Neural progenitor cell (in vitro differentiated cells): ENCODE measurements at regions not wholly inside any gene's neighbourhood (a gene's known extent, or its start where the extent isn't known, plus 50 kb on each side); places are given as distances from the start of the nearest gene placed in this dataset.

Source experiments
- DNase-seq: peaks from one replicate; pipeline ENCODE4 v3.0.0-alpha.2; 2016; ENCODE audit warnings: low spot score
- H2AFZ ChIP-seq: fragments of 200-600 bp; sonication (generic); replicated peaks from 2 replicates; pipeline ENCODE4 v1.6.1; 2016; ENCODE audit warnings: antibody characterized with exemption
- H3F3A ChIP-seq: fragments of 200-600 bp; sonication (generic); 2 replicates; pipeline ENCODE4 v1.6.1; 2016; ENCODE audit warnings: antibody characterized with exemption, low read depth
- H3K27ac ChIP-seq: fragments of 200-600 bp; sonication (generic); 2 replicates; pipeline ENCODE4 v1.5.1; 2016; ENCODE audit warnings: mild to moderate bottlenecking
- H3K27me3 ChIP-seq: fragments of 200-600 bp; sonication (generic); 2 replicates; pipeline ENCODE4 v1.6.1; 2016; ENCODE audit warnings: mild to moderate bottlenecking, moderate library complexity
- H3K36me3 ChIP-seq: fragments of 200-600 bp; sonication (generic); 2 replicates; pipeline ENCODE4 v1.5.1; 2016
- H3K4me1 ChIP-seq: fragments of 200-600 bp; sonication (generic); 2 replicates; pipeline ENCODE4 v1.6.1; 2016; ENCODE audit warnings: mixed run types
- H3K4me2 ChIP-seq: fragments of 200-600 bp; sonication (generic); 2 replicates; pipeline ENCODE4 v1.6.1; 2016
- H3K4me3 ChIP-seq: fragments of 200-600 bp; sonication (generic); 2 replicates; pipeline ENCODE4 v1.5.1; 2016
- H3K79me2 ChIP-seq: fragments of 200-600 bp; sonication (generic); 2 replicates; pipeline ENCODE4 v1.6.1; 2016; ENCODE audit warnings: low read depth
- H3K9ac ChIP-seq: fragments of 200-600 bp; sonication (generic); 2 replicates; pipeline ENCODE4 v1.6.1; 2016
- H3K9me3 ChIP-seq: fragments of 200-600 bp; sonication (generic); 2 replicates; pipeline ENCODE4 v1.5.1; 2016; ENCODE audit warnings: low read depth
- H4K20me1 ChIP-seq: fragments of 200-600 bp; sonication (generic); 2 replicates; pipeline ENCODE4 v1.6.1; 2016; ENCODE audit warnings: low read depth
- H3K27ac Mint-ChIP-seq: 3 replicates; pipeline ENCODE4 v1.8.0; 2021; ENCODE audit warnings: mixed read lengths
- H3K27me3 Mint-ChIP-seq: 2 replicates; pipeline ENCODE4 v1.8.0; 2022; ENCODE audit warnings: low read depth, mild to moderate bottlenecking, inconsistent platforms, moderate library complexity, mixed read lengths; ENCODE audit not compliant: insufficient read depth
- H3K36me3 Mint-ChIP-seq: 3 replicates; pipeline ENCODE4 v1.8.0; 2021; ENCODE audit warnings: mixed read lengths
- H3K4me1 Mint-ChIP-seq: 3 replicates; pipeline ENCODE4 v1.8.0; 2021; ENCODE audit warnings: mixed read lengths
- H3K4me3 Mint-ChIP-seq: 3 replicates; pipeline ENCODE4 v1.8.0; 2021; ENCODE audit warnings: mild to moderate bottlenecking, moderate library complexity, mixed read lengths
- H3K9me3 Mint-ChIP-seq: 3 replicates; pipeline ENCODE4 v1.8.0; 2020; ENCODE audit warnings: mixed read lengths
- EZH2 ChIP-seq: fragments of 200-600 bp; sonication (generic); IDR thresholded peaks from 2 replicates; pipeline ENCODE4 v1.6.1; 2017; ENCODE audit warnings: antibody characterized with exemption, mild to moderate bottlenecking, moderate library complexity
- EZH2phosphoT487 ChIP-seq: fragments of 200-600 bp; sonication (generic); IDR thresholded peaks from 2 replicates; pipeline ENCODE4 v1.6.1; 2017; ENCODE audit warnings: antibody characterized with exemption
- TF ChIP-seq, protein P1 (sequence below): fragments of 200-600 bp; sonication (generic); IDR thresholded peaks from 2 replicates; pipeline ENCODE4 v1.5.1; 2017; ENCODE audit warnings: antibody characterized with exemption, mild to moderate bottlenecking

DNA sequence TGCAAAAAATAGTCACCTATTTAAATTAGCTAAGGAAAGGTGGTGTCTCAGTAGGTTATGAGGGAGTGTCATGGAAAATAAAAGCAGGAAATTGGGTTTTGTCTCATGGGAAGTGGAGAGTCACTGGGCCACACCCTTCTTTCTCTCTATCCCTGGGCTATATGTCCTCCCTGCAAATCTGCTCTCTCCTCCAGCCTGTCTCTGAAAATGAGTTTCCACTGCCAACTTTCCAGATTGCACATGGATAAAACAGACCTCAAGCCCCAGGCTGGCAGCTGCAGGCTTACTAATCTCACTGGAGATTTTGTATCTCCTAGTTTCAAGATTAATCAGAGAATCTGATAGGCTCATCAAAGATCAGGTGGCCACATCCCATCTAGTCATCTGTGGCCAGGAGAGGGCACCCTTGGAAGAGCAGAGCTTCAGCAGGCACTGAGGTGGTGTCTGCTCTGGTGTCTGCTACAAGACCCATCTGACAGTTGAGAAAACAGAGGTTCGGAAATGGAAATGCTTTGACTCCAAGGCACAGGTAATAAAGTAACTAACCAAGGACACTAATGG is 178.9 kb downstream of the MSX2 start:
- H3K9me3 Mint-ChIP-seq, result peaks cover 11% of the 10 kb centered on the region
- H3K27ac Mint-ChIP-seq, result no peak overlapping the region
- Histone ChIP-seq H3K4me3 (no peak overlapping the region), H3K9me3 (no peaks in the 10 kb centered on the region), H3K4me1 (no peaks in the 10 kb centered on the region), H2AFZ (no peak overlapping the region), H3K27ac (no peak overlapping the region), H3K9ac (no peak overlapping the region), H3F3A (no peaks in the 10 kb centered on the region), H3K36me3 (no peaks in the 10 kb centered on the region), H3K27me3 (no peaks in the 10 kb centered on the region), H3K79me2 (no peaks in the 10 kb centered on the region), H4K20me1 (no peaks in the 10 kb centered on the region), H3K4me2 (no peak overlapping the region)
- no peaks in the 10 kb centered on the region for H3K36me3 Mint-ChIP-seq
- no peaks in the 10 kb centered on the region for H3K4me1 Mint-ChIP-seq
- no peak for DNase-seq
- TF ChIP-seq EZH2phosphoT487, result no peak
- TF ChIP-seq, protein P1, sequence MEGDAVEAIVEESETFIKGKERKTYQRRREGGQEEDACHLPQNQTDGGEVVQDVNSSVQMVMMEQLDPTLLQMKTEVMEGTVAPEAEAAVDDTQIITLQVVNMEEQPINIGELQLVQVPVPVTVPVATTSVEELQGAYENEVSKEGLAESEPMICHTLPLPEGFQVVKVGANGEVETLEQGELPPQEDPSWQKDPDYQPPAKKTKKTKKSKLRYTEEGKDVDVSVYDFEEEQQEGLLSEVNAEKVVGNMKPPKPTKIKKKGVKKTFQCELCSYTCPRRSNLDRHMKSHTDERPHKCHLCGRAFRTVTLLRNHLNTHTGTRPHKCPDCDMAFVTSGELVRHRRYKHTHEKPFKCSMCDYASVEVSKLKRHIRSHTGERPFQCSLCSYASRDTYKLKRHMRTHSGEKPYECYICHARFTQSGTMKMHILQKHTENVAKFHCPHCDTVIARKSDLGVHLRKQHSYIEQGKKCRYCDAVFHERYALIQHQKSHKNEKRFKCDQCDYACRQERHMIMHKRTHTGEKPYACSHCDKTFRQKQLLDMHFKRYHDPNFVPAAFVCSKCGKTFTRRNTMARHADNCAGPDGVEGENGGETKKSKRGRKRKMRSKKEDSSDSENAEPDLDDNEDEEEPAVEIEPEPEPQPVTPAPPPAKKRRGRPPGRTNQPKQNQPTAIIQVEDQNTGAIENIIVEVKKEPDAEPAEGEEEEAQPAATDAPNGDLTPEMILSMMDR, result no peak
- TF ChIP-seq EZH2, result no peak
- peaks cover 7% of the 10 kb centered on the region for H3K27me3 Mint-ChIP-seq
- no peak overlapping the region for H3K4me3 Mint-ChIP-seq

DNA sequence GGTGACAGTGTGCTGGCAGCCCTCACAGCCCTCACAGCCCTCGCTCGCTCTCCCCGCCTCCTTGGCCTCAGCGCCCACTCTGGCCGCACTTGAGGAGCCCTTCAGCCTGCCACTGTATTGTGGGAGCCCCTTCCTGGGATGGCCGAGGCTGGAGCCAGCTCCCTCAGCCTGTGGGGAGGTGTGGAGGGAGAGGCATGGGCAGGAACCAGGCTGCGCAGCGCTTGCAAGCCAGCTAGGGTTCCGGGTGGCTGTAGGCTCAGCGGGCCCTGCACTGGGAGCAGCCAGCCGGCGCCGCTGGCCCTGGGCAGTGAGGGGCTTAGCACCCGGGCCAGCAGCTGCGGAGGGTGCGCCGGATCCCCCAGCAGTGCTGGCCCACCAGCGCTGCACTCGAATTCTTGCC is 177.0 kb downstream of the MSX2 start:
- TF ChIP-seq, protein P1, result no peak
- no peak for TF ChIP-seq EZH2
- no peak for TF ChIP-seq EZH2phosphoT487
- H3K4me1 Mint-ChIP-seq, result no peaks in the 10 kb centered on the region
- Histone ChIP-seq H3K4me1 (no peaks in the 10 kb centered on the region), H3K36me3 (no peaks in the 10 kb centered on the region), H3K9me3 (no peaks in the 10 kb centered on the region), H3K79me2 (no peaks in the 10 kb centered on the region), H3K4me3 (no peak overlapping the region), H3K27ac (no peak overlapping the region), H3K4me2 (no peak overlapping the region), H4K20me1 (no peaks in the 10 kb centered on the region), H3F3A (no peaks in the 10 kb centered on the region), H3K27me3 (no peaks in the 10 kb centered on the region), H2AFZ (no peak overlapping the region), H3K9ac (no peak overlapping the region)
- no peak overlapping the region for H3K4me3 Mint-ChIP-seq
- H3K27ac Mint-ChIP-seq, result no peak overlapping the region
- H3K36me3 Mint-ChIP-seq, result no peaks in the 10 kb centered on the region
- peaks cover 7% of the 10 kb centered on the region for H3K27me3 Mint-ChIP-seq
- no peak for DNase-seq
- H3K9me3 Mint-ChIP-seq, result peaks cover 9% of the 10 kb centered on the region

DNA sequence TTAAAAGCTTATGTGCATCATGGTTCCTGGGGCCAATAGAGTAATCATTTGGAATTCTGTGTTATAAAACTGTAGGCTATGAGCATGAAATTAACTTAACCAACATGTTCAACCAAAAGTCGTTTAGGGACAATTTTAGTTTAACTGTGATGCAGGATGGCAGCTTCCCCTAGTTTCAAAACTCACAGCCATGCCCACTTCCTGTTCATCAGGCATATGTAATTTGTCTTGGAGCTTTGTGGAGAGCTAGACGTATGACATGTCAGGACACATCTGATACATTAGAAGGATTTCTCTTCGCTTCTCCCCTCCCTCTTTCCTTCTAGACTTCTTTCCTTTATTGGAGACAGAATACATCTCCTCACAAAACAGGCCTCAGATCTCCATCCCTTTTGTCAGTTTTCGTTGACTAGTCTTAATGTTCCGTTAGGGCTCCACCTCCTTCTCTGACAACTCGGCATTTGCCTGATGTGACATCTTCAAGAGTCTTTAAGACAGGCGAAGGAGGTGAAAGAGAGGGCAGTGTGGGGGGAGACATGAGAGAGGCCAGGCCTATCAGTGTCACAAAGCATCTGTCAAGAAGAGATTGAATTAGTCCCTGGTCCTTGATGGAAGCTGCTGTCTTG is 176.0 kb downstream of the MSX2 start:
- Histone ChIP-seq H3K9ac (no peak overlapping the region), H3K4me1 (no peaks in the 10 kb centered on the region), H3K4me3 (no peak overlapping the region), H2AFZ (no peak overlapping the region), H3F3A (no peaks in the 10 kb centered on the region), H3K9me3 (no peaks in the 10 kb centered on the region), H3K79me2 (no peaks in the 10 kb centered on the region), H4K20me1 (no peaks in the 10 kb centered on the region), H3K4me2 (no peak overlapping the region), H3K36me3 (no peaks in the 10 kb centered on the region), H3K27me3 (no peaks in the 10 kb centered on the region), H3K27ac (no peak overlapping the region)
- peaks cover 7% of the 10 kb centered on the region for H3K27me3 Mint-ChIP-seq
- H3K4me3 Mint-ChIP-seq, result no peak overlapping the region
- no peak overlapping the region for H3K27ac Mint-ChIP-seq
- no peaks in the 10 kb centered on the region for H3K36me3 Mint-ChIP-seq
- TF ChIP-seq, protein P1, result no peak
- no peak for TF ChIP-seq EZH2
- TF ChIP-seq EZH2phosphoT487, result no peak
- DNase-seq, result no peak
- no peaks in the 10 kb centered on the region for H3K4me1 Mint-ChIP-seq
- peaks cover 3% of the 10 kb centered on the region for H3K9me3 Mint-ChIP-seq
